GM13976 (cell line): ENCODE measurements at regions not wholly inside any gene's neighbourhood (a gene's known extent, or its start where the extent isn't known, plus 50 kb on each side); places are given as distances from the start of the nearest gene placed in this dataset.
"Not testable (repeated sequence)": the region's sequence is repeated elsewhere in the genome, so short reads cannot be mapped to it uniquely, and the experiment has no call there.

Experiments
- DNase-seq: peaks from one replicate; pipeline ENCODE4 v3.0.0; 2012; ENCODE audit warnings: low spot score
- in situ Hi-C: fragments of 300-500 bp; cut with MboI; formaldehyde crosslinking; loops from one replicate; pipeline ENCODE4 v1.12.0; 2022; ENCODE audit warnings: low sequenced_read_pairs, mixed read lengths, inconsistent platforms; ENCODE audit not compliant: unreplicated experiment
- TF ChIP-seq, protein P1 (sequence below): IDR thresholded peaks from 2 replicates; pipeline ENCODE4 v1.5.1; 2012; ENCODE audit warnings: borderline replicate concordance, mild to moderate bottlenecking; ENCODE audit not compliant: insufficient read depth; ENCODE audit errors: extremely low read depth, missing control alignments, control extremely low read depth

- no peak for DNase-seq
- TF ChIP-seq, protein P1, sequence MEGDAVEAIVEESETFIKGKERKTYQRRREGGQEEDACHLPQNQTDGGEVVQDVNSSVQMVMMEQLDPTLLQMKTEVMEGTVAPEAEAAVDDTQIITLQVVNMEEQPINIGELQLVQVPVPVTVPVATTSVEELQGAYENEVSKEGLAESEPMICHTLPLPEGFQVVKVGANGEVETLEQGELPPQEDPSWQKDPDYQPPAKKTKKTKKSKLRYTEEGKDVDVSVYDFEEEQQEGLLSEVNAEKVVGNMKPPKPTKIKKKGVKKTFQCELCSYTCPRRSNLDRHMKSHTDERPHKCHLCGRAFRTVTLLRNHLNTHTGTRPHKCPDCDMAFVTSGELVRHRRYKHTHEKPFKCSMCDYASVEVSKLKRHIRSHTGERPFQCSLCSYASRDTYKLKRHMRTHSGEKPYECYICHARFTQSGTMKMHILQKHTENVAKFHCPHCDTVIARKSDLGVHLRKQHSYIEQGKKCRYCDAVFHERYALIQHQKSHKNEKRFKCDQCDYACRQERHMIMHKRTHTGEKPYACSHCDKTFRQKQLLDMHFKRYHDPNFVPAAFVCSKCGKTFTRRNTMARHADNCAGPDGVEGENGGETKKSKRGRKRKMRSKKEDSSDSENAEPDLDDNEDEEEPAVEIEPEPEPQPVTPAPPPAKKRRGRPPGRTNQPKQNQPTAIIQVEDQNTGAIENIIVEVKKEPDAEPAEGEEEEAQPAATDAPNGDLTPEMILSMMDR = no peak
- in situ Hi-C loops = no loop called here
Measured at GRCh38 chr2:126154256-126154785, 501.6 kb upstream of the GYPC start.

DNA sequence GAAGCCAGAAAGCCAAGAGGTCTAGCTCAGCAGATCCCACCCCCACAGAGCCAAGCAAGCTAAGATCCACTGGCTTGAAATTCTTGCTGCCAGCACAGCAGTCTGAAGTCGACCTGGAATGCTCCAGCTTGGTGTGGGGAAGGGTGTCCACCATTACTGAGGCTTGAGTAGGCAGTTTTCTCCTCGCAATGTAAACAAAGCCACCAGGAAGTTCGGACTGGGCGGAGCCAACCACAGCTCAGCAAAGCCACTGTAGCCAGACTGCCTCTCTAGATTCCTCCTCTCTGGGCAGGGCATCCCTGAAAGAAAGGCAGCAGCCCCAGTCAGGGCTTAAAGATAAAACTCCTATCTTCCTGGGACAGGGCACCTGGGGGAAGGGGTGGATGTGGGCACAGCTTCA lies 495.0 kb upstream of the GYPC start:
- in situ Hi-C loops, DNase-seq: not testable (repeated sequence)

DNA sequence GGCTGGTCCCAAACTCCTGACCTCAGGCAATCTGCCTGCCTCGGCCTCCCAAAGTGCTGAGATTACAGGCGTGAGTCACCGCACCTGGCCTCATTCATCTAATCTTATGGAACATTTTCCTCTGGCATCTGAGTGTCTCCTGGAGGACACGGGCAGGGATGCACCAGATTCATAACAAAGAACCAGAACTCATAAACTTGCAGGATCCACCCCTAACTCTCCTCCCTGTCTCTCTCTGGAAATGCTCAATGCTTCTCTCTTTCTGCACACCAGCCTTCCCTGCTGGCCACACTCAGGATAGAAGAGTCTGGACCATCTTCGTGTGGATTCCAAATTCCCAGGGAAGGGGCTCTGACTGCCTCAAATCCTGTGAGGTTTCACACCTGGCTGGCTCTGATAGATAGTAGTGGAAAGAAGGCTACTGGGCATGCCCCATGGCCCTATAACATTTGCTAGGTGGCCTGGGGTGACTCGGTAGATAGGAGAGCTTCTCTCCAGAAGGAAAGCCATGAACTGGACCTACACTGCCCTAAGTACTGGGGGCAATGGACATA lies 483.2 kb upstream of the GYPC start:
- TF ChIP-seq, protein P1 = no peak
- DNase-seq = no peak
- in situ Hi-C loops = no loop called here

GRCh38 chr2:126175222-126175621 lies 480.7 kb upstream of the GYPC start:
- in situ Hi-C loops = no loop called here
- TF ChIP-seq, protein P1 = no peak
- DNase-seq = no peak

DNA sequence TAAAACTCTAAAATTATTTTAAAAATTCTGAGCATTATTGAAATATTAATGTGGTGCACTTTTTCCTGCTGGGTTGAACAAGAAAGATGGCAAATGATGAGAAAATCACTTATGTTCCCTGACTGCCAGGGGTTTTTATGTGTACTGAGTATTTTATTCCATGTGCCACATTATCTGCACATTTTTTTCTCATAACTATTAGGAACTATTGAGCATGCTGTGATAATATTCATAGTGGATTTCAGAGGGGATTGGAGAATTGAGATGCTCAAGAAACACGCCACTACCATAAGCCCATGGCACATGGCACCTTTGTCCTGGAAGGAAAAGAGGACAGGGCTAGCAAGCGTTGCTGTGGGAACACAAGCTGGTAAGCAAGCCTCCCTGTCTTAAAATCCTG lies 478.5 kb upstream of the GYPC start:
- TF ChIP-seq, protein P1 = no peak
- no peak for DNase-seq
- in situ Hi-C loops = no loop called here

DNA sequence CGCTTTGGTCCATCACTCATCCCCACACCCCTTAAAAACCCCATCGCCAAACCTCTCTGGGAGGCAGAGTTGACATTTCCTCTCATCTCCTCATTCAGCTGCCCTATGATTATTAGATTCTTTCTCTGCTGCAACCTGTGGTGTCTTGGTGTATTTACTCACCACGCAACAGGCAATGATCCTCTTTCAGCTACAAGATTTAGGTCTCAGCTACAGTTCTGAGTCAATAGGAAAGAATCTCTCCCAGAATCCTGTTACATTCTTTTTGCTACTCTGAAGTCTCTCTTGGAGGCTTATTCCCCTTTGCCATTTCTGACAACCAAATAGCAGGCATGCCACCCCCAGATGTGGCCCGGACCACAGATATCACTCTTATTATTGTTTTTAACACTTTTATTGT lies 468.3 kb upstream of the GYPC start:
- no peak for DNase-seq
- in situ Hi-C loops = no loop called here
- TF ChIP-seq, protein P1 = no peak

DNA sequence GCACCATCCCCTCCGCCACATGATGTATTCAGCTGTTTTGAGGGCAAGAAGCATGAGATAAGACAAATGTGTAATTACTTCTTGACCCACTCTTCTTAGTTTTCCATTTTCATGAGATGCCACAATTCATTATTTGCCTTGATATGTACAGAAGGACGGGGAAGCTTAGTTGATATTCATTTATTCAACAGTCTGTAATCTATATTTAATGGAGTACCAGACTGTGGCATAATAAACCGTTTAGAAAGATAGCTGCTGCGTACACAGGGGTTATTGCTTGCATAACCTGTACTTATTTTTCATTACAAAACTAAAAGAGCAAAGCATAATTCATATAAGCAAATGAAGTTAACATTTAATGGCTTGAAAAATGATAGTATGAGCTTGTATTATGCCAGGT lies 466.4 kb upstream of the GYPC start:
- in situ Hi-C loops = no loop called here

More for the DNA sequence above, 466.4 kb upstream of the GYPC start:
- no peak for DNase-seq
- TF ChIP-seq, protein P1 = no peak
